Mammary epithelial cell (primary cell): ENCODE measurements at regions not wholly inside any gene's neighbourhood (a gene's known extent, or its start where the extent isn't known, plus 50 kb on each side); places are given as distances from the start of the nearest gene placed in this dataset.

ENCODE experiments used
- CTCF ChIP-seq, 2 donors: IDR thresholded peaks in 1 of 2; conservative IDR thresholded peaks in 1 of 2; 2 replicates each; pipeline ENCODE4 v1.5.1; 2011 to 2012; ENCODE audit warnings: inconsistent platforms in 2 of 2, low read length in 2 of 2, mild to moderate bottlenecking in 2 of 2, control low read depth in 1 of 2, low read depth in 1 of 2; ENCODE audit not compliant: insufficient read depth in 1 of 2; ENCODE audit errors: extremely low read depth in 1 of 2
- EZH2 ChIP-seq: IDR thresholded peaks from 2 replicates; pipeline ENCODE4 v1.6.1; 2012; ENCODE audit warnings: low read length, inconsistent platforms, borderline replicate concordance

GRCh38 chr3:164341086-164341485, 737.2 kb downstream of the SI start:
- TF ChIP-seq CTCF (conservative IDR thresholded peaks at IDR 0.05 in 1 of 2, IDR thresholded peaks at IDR 0.05 in 1 of 2; ENCODE audit: extremely low read depth in 1 of 2, insufficient read depth in 1 of 2, low read depth in 1 of 2, low read length in 2 of 2), result no peak
- TF ChIP-seq EZH2, result no peak
